Ishikawa (cell line): ENCODE measurements at regions not wholly inside any gene's neighbourhood (a gene's known extent, or its start where the extent isn't known, plus 50 kb on each side); places are given as distances from the start of the nearest gene placed in this dataset.

Experiments used
- CEBPB ChIP-seq: IDR thresholded peaks from 2 replicates; pipeline ENCODE4 v1.6.1; 2012
- CREB1 ChIP-seq: IDR thresholded peaks from 2 replicates; pipeline ENCODE4 v1.6.1; 2012; ENCODE audit warnings: low read depth
- EGR1 ChIP-seq: IDR thresholded peaks from 2 replicates; pipeline ENCODE4 v1.6.1; 2012
- EP300 ChIP-seq: IDR thresholded peaks from 2 replicates; pipeline ENCODE4 v1.6.1; 2012; ENCODE audit warnings: borderline replicate concordance
- FOXM1 ChIP-seq: IDR thresholded peaks from 2 replicates; pipeline ENCODE4 v1.6.1; 2012; ENCODE audit warnings: low read depth, borderline replicate concordance
- NFIC ChIP-seq: IDR thresholded peaks from 2 replicates; pipeline ENCODE4 v1.6.1; 2012
- RAD21 ChIP-seq: IDR thresholded peaks from 2 replicates; pipeline ENCODE4 v1.6.1; 2012; ENCODE audit warnings: low read depth
- REST ChIP-seq: IDR thresholded peaks from 2 replicates; pipeline ENCODE4 v1.6.1; 2012; ENCODE audit warnings: low read depth, mild to moderate bottlenecking
- TAF1 ChIP-seq: IDR thresholded peaks from 2 replicates; pipeline ENCODE4 v1.6.1; 2012; ENCODE audit warnings: low read depth, mild to moderate bottlenecking
- TCF12 ChIP-seq: IDR thresholded peaks from 2 replicates; pipeline ENCODE4 v1.6.1; 2012; ENCODE audit warnings: low read depth
- TEAD4 ChIP-seq: IDR thresholded peaks from 2 replicates; pipeline ENCODE4 v1.6.1; 2012
- ZBTB7A ChIP-seq: IDR thresholded peaks from 2 replicates; pipeline ENCODE4 v1.6.1; 2012; ENCODE audit warnings: low read depth
- TF ChIP-seq, protein P1 (sequence below): IDR thresholded peaks from 2 replicates; pipeline ENCODE4 v1.6.1; 2012
- TF ChIP-seq, protein P2 (sequence below): IDR thresholded peaks from 2 replicates; pipeline ENCODE4 v1.6.1; 2012

GRCh38 chr2:136383167-136383566 is 265.2 kb upstream of the CXCR4 start:
- TF ChIP-seq RAD21 (no peak), EGR1 (no peak), CEBPB (no peak), EP300 (no peak), FOXM1 (no peak), CREB1 (no peak), ZBTB7A (no peak), REST (no peak), TCF12 (no peak), TAF1 (no peak), NFIC (no peak), TEAD4 (no peak)
- TF ChIP-seq, protein P1, sequence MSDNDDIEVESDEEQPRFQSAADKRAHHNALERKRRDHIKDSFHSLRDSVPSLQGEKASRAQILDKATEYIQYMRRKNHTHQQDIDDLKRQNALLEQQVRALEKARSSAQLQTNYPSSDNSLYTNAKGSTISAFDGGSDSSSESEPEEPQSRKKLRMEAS: no peak
- TF ChIP-seq, protein P2, sequence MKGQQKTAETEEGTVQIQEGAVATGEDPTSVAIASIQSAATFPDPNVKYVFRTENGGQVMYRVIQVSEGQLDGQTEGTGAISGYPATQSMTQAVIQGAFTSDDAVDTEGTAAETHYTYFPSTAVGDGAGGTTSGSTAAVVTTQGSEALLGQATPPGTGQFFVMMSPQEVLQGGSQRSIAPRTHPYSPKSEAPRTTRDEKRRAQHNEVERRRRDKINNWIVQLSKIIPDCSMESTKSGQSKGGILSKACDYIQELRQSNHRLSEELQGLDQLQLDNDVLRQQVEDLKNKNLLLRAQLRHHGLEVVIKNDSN: no peak
